ENCODE measurements at regions not wholly inside any gene's neighbourhood (a gene's known extent, or its start where the extent isn't known, plus 50 kb on each side); places are given as distances from the start of the nearest gene placed in this dataset.

DNA sequence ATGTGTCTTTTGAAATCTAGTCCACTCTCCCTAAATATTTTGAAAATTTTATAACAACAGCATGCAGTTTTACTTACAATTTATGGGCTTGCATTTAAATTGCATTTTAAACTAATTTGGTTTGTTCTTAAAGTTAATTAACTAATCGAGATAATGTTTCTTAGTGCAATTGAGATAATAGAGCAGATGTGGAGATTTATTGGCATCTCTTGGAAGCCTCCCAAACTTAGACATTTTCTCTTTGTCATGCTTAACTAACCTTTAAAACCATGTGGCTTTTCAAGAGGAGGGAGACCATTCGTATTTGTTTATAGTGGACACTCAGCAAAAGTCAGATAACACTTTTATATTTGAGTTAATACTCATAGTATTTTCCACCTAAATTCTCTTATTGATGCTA is 887.0 kb upstream of the CELF2 start:
- intact Hi-C loops (cut with DNase I), result no loop called here
- no peak for ATAC-seq (ENCODE audit: poor library complexity)
- DNase-seq, result no peak

DNA sequence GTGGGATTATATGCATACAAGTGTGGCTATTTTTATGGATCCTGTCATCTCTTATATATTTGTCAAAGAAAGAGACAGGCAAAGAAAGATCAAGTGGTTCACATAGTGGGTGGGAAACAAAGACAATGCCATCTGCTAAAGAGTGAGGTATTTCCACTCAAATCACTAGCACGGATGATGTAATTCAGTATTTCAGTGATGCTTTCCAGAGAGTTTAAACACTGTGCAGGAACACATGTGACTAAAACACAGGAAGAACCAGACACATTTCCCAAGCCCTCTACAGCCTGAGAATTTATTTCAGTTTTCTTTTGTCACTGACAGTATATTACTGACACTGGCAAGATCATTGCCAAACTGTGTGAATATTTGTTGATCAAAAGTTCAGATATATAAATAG is 885.7 kb upstream of the CELF2 start:
- ATAC-seq (ENCODE audit: poor library complexity) (no peak), DNase-seq (no peak)
- intact Hi-C loops (cut with DNase I), result no loop called here

DNA sequence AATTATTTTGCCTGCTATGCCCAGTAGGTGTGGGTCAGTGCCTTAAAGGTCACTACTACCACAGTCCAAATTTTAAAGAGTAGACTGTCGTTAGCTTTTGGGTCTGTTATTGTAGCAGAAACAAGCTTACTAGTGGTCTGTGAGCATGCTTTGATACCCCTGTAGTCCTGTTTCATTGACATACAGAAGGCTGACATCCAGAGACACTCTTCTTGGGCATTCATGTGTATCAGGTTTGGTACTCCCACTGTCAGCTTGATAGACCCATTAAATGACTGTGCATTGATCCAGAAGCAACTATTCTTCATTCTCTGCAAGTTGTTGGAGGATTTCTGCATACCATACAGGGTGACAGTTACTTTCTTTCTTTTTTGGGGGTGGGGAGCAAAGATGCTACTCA is 884.4 kb upstream of the CELF2 start:
- no peak for DNase-seq
- ATAC-seq (ENCODE audit: poor library complexity), result no peak
- intact Hi-C loops (cut with DNase I), result no loop called here

DNA sequence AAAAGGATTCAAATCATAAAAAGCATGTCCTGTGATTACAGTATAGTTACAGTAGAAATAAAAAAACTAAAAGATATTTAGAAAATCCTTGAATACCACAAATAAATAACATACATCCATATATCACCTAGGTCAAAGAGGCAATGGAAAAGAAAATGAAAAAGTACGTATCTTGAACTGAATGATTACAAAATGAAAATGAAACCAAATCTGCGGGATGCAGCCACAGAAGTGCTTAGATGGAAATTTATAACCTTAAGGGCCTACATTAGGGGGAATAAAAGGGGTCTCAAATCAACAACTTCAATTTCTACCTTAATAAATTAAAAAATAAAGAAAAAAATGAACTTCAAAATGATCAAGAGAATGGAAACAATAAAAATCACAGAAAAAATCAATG is 879.0 kb upstream of the CELF2 start:
- no peak for DNase-seq
- intact Hi-C loops (cut with DNase I), result no loop called here
- no peak for ATAC-seq (ENCODE audit: poor library complexity)

DNA sequence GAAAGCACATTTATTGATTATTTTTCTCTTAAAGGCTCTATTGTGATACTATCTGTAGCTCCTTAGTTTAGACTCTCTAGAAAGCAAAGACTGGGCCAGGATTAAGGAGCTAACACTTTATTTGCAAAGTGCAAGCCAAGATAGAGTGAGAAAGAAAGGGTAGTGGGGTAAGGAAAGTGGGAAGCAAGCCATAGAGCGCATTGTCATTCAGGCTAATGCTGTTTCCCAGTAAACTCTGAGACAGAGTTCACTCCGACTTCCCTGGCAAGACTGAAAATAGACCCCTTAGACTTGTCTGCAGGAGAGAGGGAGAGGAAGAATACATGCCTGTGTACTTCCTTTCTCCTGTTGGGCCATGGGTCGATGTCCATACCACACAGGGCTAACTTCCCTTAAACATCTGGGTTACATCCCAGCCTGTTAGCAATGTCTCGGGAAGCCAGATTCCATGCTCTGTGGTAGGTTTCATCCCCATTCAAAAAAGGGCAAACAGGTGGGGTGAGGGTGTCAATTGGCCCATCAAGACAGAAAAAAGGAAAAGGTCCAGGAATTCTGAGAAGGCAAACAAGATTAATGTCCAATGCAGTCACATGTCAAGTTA is 875.8 kb upstream of the CELF2 start:
- intact Hi-C loops (cut with DNase I), result no loop called here
- ATAC-seq (ENCODE audit: poor library complexity) (no peak), DNase-seq (no peak)

GRCh38 chr10:10146604-10147003 is 871.1 kb upstream of the CELF2 start:
- ATAC-seq (ENCODE audit: poor library complexity), result no peak
- intact Hi-C loops (cut with DNase I), result no loop called here
- no peak for DNase-seq

DNA sequence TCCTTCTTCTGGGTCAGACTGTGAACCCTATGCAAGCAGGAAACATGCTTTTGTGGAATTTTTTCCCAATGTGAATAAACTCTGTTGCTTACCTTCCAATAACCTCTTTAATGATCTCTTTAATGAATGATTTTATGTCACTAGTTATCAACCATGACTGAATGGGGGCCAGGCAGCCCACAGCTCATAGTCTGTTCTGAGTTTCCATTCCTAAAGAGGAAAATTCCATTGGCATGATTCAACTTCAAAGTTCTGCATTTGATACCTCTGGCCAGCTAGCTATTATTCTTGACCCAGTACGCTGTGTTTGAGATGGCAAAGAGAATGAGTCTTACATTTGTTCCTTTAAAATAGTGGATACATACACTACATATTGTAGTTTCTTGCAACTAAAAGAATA is 867.8 kb upstream of the CELF2 start:
- no peak for DNase-seq
- intact Hi-C loops (cut with DNase I), result no loop called here
- no peak for ATAC-seq (ENCODE audit: poor library complexity)

DNA sequence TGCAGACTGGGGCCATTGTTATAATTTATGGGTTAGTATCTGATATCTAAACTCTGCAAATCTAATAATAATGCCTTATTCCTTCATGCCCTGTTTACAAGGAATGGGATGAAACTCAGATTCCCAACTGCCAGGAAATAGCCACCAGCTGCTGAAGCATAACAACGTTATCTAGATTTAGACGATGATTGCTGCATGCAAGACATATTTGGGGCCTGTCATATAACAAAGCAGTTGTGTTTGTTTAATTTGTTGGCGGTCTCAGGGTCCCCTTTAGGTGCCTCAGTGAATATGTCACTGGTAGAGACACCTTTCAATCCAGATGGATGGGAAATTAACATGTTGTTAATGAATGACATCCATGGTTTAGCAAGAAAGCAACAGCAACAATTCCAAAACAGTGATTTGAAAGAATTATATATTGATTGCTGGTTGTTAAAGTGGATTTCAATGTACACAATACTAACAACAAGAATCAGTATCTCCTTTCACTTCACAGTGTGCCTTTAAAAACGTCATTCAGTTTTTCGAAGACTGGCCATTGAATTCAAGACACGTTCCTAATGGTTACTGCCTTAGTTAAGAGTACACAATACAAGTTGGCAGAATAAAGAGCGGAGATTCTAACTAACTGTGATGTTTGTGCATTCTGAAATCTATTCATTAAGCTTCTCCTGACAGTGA is 860.6 kb upstream of the CELF2 start:
- intact Hi-C loops (cut with DNase I), result no loop called here
- DNase-seq (no peak), ATAC-seq (ENCODE audit: poor library complexity) (no peak)

GRCh38 chr10:10160821-10161312 is 856.8 kb upstream of the CELF2 start:
- no peak for DNase-seq
- intact Hi-C loops (cut with DNase I), result no loop called here
- no peak for ATAC-seq (ENCODE audit: poor library complexity)

DNA sequence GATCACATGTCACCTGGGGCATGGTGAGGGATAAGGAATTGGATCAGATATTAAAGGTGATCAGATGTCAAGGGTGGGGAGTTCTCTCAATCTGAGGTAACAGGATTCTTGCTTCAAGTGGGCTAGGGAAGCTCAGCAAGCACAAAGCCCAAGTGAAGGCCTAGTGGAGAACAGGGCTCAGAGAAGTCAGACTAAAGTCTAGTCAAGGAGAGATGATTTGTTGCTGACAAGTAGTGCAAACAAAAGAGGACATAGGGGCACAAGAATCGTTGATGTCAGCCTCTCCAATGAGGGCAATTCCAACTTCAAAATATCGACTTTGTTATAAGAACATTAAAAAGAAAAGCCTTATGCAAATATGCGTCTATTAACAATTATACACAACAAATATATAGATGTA is 852.8 kb upstream of the CELF2 start:
- intact Hi-C loops (cut with DNase I), result no loop called here
- DNase-seq (no peak), ATAC-seq (ENCODE audit: poor library complexity) (no peak)

DNA sequence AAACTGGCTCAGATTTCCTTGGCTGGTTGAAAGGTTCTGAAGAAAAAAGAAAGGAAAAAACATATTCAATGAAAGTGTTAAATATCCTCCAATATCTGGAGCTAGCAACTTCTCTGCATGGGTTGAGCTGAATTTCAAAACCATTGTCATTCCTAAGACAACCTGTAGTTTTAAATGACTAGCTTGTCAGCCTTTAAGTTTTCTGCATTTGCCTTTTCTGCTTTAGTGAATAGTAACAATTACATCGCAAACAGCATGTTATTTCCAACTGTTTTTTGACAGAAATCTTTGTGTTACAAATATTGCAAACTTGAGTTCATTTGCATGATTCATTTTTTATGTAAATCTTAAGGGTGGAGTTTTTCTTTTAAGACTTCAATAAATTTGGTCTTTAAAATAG is 852.3 kb upstream of the CELF2 start:
- no peak for ATAC-seq (ENCODE audit: poor library complexity)
- intact Hi-C loops (cut with DNase I), result no loop called here

GRCh38 chr10:10178476-10178875 is 839.2 kb upstream of the CELF2 start:
- ATAC-seq (ENCODE audit: poor library complexity) (no peak), DNase-seq (no peak)
- intact Hi-C loops (cut with DNase I), result no loop called here

More for the DNA sequence above, 852.3 kb upstream of the CELF2 start:
- no peak for DNase-seq

- no peak for DNase-seq
- intact Hi-C loops (cut with DNase I), result no loop called here
- no peak for ATAC-seq (ENCODE audit: poor library complexity)
These were observed 823.8 kb upstream of the CELF2 start for GRCh38 chr10:10193848-10194247.

DNA sequence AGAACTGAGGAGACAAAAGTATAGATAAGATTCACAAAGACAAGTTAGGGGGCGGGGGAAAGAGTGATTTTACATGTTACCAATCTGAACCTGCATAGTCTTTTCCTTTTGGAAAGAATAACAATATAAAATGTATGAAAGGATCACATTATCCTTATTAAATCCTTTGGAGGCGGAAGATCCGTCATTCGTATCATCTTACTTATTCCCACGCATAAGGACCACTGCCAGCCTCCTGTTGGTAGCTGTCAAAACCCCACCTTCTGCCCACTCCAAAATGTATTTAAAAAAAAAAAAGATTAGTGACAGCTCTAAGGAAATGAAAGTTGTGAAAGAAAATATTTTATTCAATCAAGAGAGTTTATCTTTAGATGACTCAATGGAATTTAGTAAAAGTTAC is 821.0 kb upstream of the CELF2 start:
- intact Hi-C loops (cut with DNase I), result no loop called here
- DNase-seq (no peak), ATAC-seq (ENCODE audit: poor library complexity) (no peak)

GRCh38 chr10:10197423-10197822 is 820.2 kb upstream of the CELF2 start:
- ATAC-seq (ENCODE audit: poor library complexity) (no peak), DNase-seq (no peak)
- intact Hi-C loops (cut with DNase I), result no loop called here

DNA sequence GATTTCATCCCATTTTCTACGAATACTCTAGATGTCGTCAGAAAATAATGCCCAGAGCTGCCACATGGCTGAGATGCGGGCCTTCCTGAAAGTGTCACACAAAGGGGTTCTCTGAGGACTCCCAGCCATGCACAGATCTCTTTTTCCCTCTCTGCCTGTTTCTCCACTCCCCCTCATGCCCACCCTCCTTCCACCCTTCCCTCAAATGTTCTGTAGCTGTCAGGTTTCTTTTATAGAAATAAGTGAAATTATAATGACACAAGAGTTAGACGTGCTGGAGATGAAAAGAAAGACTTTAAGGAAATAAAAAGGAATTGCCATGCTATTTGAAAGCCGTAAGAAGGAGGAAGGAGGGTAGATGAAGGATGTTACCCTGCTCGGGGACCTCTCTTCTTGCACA is 819.3 kb upstream of the CELF2 start:
- no peak for DNase-seq
- ATAC-seq (ENCODE audit: poor library complexity), result no peak
- intact Hi-C loops (cut with DNase I), result no loop called here

GRCh38 chr10:10204415-10204814 is 813.3 kb upstream of the CELF2 start:
- no peak for ATAC-seq (ENCODE audit: poor library complexity)
- no peak for DNase-seq
- intact Hi-C loops (cut with DNase I), result no loop called here

DNA sequence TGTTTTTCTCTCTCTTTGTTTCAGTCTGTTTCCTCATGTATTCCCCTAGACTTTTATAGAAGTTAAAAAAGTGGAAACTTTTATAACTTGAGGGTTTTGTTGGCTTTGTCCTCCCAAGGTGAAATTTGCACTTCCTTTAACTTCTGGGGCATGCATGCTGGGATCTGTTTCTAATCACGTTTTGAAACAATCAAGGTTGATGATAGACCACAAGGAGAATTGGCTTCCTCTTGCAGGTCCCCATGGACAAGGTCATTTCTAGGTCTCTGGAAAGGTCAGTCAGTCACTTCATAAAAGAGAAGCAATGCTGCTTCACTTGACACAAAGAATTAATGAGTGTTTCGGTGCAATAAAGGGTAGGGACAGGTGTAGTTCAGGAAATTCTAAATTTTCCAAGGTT is 811.8 kb upstream of the CELF2 start:
- intact Hi-C loops (cut with DNase I), result no loop called here
- no peak for DNase-seq
- ATAC-seq (ENCODE audit: poor library complexity), result no peak

DNA sequence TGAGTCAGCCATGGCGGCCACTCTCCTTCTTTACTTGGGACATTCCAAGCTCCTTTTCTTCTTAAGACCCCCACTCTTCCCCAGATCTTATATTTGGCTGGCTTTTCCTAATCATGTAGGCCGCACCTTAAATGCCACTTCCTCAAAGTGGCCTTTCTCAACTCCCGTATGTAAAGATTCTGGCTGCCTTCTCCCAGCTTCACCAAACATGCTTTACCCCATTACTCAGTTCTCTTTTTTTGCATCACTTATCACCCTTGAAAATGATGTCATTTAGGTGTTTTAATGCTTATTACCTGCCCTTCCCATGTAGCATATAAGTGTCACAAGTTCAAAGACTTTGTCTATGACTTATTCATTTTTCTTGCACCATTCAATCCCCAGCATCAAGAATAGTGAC is 810.1 kb upstream of the CELF2 start:
- intact Hi-C loops (cut with DNase I), result no loop called here
- no peak for ATAC-seq (ENCODE audit: poor library complexity)
- no peak for DNase-seq

DNA sequence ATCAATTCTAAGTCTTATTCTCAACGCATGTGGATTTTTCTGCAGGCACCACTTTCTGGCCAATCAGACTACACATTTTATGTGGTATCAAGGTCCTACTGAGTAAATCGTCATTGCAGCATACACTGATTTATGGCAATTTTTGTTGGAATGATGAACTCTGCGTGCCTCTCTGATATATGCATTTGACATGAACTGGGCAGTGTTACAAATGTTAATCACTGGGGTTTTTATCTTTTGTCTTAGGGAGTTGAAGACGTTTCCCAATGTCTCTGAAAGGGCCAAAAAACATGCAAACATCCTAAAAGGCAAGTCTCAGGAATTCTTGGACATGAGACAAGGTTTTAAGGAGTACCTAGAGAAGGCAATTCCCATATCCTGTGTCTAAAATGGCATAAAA is 809.5 kb upstream of the CELF2 start:
- intact Hi-C loops (cut with DNase I), result no loop called here
- no peak for DNase-seq
- no peak for ATAC-seq (ENCODE audit: poor library complexity)

- intact Hi-C loops (cut with DNase I), result no loop called here
- peak; percentile 42 for DNase-seq
- peak; percentile 74 for ATAC-seq (ENCODE audit: poor library complexity)
These were observed 808.5 kb upstream of the CELF2 start for GRCh38 chr10:10209167-10209566.
